NCI-H748 (cell line): ENCODE measurements at regions not wholly inside any gene's neighbourhood (a gene's known extent, or its start where the extent isn't known, plus 50 kb on each side); places are given as distances from the start of the nearest gene placed in this dataset.

Experiments
- DNase-seq: peaks from one replicate; lab custom pipeline; 2025; ENCODE audit not compliant: unreplicated experiment; lab: John Stamatoyannopoulos, UW

DNA sequence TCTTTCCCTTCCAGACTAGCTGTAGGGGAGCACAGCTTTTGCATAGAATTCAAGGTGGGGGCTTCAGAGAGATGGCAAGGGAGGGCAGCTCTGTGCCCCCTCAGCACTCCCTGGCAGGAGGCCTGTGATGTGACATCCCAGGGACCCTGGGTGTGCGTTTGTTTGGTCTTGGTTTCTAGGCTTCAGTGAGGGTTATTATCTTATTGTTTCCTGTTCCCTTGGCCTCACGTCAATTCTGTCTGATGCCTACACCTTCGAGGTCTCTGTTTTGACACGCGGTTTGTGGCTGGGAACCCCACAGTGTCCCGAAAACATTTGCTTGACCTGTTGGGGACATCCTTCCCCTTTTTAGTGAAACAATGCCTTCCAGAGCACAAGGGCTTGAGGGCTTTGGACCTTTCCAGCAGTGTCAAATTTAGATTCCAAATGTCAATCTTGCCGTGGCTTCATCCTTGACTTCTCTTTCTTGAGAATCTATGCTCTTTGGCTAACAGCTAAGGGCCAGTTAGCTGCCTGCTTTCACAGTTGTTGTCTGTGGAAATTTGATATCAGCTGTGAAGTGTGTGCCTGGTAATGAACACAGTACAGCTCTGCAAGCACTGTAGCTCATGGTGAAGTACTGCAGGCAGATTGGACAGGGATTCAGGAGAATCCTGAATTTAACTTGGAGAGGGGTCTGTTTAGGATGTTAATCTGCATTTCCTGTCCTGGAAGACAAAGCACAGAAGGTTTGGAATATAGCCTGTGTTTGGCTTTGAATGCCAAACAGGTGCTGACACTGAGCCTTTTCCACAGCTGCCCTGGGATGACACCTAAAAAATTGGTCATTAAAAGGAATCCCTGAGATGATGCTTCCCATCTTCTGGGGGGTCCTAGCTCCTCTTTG lies 108.2 kb upstream of the CXCR4 start:
- DNase-seq: peak; percentile 12

DNA sequence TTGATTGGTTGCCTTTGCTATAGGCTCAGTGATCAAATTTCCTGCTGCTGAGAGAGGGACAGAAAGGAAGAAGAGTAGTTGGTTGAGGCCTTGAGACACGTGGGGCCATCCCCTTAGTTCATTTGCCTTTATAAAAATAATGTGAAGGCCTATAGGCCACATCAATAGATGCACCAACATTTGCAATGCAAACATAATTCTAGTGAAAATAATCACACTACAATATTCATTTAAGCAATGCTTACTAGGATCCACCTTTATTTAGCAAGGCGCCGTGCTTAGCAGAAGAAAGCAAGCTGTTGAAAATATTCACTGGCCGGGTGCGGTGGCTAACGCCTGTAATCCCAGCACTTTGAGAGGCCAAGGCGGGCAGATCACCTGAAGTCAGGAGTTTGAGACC lies 105.3 kb upstream of the CXCR4 start:
- no peak for DNase-seq

DNA sequence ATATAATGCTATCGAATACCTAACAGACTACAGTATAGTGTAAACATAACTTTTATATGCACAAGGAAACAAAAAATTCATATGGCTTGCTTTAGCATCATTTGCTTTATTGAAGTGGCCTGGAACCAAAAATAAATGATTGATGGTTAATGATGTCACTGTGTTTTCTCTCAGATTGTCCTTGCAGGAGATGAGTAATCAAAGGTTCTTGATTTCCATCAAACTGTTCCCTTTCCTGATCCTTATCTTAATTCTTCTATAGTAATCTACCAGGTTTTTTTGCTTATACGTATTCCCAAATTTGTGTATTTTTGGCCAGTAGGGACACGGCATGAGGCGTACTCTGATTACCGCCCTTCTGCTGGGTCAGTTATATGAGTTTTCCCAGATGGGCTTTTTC lies 104.9 kb upstream of the CXCR4 start:
- DNase-seq: no peak

DNA sequence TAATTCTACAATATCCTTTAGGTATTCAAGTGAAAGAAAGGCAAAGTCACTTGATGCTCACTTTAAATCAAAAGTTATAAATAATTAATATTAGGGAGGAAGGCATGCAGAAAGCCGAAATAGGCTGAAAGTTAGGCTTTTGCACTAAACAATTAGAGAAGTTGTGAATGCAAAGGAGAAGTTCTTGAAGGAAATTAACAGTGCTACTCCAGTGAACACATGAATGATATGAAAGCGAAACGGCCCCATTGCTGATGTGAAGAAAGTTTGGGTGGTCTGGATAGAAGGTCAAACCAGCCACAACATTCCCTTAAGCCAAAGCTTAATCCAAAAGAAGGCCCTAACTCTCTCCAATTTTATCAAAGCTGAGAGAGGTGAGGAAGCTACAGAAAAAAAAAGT lies 103.1 kb upstream of the CXCR4 start:
- no peak for DNase-seq

DNA sequence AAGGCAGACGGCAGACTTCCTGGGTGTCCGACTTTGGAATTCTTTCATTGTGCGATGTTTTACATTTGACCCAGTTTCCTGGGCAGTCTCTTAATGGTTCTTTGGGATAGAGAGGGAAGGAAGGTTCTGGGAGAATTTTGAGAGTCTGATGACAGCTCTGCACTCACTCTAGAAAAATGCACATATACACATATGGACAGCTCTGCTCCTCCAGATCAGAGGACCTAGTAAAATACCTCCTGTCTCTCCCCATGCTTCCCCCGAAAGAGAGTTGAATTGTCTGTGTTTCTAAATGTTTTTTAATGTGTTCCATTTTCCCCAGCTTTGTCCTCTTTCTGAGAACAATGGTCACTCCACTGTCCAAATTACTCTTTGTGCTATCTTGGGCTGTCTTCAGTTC lies 102.0 kb upstream of the CXCR4 start:
- no peak for DNase-seq

DNA sequence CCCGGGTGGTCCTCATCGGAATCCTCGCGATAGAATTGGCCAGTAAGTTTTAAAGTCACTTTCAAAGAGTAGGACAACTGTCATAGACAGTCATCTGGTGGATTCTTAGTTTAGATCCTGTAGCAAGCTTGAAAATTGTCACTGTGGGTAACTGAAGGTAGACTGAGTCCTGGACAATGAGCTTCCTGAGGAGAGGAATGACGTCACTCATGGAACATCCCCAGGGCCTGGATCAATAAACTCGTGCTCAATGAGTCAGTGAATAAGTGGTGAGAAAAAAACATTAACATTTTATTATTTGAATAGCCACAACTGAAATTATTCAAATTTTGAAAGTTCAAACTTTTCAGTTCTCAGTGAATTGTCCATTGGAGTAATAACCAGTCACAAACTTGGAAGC lies 101.4 kb upstream of the CXCR4 start:
- no peak for DNase-seq

DNA sequence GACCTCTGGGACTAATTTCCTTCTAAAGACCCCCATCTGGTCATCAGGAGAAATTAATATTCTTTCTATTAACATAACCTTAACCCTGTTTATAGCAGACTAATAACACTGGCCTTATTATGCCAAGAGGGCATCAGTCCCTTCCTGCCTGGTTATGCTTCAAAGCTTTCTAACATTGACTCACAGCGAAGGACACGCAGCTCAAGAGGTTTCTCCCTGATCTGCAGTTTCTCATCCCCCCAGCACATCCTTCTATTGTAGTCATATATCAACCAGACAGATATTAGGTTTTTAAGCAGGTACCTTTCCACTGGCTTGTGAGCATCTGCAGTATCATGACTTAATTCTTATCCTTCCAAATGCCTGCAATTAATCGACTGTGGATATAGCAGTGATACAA lies 100.0 kb upstream of the CXCR4 start:
- DNase-seq: no peak

DNA sequence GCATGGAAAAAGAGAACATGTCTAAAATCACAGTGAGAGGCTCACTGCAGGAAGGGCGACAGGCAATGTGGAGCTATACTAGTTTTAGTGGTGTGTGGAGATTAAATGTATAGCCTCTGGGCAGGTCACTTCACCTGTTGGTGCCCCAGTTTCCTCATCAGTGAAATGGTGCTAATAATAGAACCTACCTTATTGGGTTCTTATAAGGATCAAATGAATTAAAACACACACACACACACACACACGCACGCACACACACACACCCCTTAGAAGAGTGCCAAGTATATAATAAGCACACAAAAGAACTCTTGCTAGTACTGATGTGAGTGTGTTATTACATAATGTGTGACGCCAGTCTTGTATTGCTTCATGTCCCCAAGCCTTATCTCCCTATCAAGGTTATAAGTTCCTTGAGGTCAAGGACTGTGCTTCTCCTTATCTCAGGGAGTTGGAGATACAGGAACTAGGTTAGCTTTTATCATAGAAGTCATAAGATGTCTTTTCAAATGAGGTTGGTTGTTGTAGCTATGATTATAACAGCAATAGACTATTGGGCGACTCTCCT lies 98.0 kb upstream of the CXCR4 start:
- no peak for DNase-seq

DNA sequence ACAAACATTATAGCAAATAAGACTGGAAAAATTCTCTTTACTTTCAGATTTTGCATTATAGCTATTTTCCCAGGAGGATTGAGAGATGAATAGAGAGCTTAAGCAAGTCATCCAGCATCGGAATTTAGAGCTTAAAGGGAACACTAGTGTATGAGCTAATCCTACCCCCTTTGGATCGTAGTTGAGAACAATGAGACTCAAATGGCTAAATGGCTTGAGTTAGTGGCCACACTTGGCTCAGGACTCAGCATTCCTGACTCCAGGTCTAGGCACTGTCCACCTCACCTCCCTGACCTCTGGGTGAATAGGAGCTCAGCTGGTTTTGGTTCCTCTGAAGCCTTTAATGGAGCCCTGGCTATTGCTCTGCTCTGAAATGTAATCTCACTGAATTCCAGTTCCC lies 97.5 kb upstream of the CXCR4 start:
- no peak for DNase-seq

DNA sequence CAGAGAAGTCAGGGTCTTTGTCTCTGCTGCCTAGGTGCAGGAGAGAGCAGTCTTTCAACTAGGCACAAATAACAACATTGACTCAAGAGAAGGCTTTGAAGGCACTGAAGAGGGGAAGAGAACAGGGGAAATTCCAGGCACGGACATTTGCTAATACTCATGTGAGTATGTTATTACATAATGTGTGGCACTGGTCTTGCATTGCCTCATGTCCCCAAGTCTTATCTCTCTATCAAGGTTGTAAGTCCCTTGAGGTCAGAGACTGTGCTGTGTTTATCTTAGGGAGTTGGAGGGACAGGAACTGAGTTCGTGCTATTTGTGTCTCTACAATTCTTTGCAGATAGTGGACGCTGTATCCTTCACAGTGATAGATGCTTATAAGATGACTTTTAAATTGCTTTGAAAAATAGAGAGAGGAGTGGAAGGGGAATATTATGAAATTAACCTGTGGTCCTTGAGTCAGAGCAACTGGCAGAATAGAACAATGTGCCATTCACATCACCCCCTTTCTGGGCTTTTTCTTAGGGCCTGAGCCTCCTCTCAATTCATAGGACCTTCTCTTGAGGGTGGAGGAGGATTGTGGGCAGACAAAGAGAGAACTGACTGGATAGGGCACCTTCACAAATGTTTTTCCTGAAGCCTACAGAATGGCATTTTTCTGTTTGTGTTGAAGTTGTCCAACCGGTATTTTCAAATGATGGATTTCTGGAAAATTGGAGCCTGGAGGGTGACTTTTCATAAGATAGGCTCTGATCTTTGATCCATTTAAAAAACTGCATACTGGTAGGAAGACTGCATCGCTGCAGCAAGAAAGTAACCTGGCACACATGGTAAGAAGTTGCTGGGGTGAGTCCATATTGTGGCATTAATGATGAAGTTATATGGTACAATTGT lies 96.6 kb upstream of the CXCR4 start:
- DNase-seq: no peak

DNA sequence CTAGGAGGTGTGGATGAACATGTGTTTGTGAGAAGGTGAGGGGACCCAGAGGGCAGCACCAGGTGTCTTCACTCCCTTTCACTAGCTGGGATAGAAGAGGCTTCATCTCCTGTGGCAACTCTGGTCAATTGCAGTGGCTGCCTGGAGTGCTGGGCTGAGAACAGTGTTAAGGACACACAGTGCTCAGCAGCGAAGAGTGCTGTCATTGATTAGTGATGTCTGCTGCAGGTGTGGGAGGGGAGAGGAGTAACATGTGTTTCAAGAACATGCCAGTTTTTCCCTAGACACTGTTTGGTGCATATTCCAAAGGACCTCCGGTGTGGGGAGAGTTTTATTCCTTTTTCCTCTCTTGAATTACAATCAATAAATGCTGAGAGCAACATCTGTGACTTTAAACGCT lies 95.9 kb upstream of the CXCR4 start:
- no peak for DNase-seq

DNA sequence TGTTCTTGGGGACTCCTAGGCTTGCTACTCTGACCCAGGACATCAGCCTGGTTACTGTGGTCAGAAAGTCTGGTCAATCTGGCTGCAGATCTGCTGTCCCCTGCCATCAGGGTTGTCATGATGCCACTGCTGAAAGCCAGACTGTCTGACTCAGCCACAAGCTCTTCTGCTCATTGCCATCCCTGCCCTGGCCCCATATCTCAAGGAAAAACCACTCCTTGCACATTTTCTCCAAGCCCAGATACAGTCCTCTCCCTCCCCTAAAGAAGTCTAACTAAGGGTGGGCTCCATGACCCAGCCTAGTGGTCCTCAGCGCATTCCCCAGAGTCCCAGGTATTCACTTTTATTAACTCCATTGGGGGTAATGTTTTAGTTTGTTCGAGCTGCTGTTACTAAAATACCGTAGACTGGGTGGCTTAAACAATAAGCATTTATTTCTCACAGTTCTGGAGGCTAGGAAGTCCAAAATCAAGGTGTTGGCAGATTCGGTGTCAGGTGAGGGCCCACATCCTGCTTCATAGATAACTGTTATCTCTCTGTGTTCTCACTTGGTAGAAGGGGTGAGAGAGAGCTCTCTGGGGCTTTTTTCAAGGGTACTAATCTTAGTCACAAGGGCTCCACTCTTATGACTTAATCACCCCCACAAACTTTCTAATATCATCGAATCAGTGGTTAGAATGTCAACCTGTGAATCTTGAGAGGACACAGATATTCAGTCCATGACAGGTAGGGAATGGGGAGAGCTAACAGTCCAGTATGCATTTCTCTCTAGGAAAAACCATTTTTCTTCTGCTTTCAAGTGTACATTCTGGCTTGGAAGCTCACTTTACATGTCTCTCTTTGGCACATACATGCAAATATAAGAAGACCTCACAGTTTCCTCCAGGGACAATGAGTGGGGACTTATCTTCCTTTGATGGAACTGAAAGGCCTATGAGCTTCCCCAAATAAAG lies 94.8 kb upstream of the CXCR4 start:
- DNase-seq: no peak

DNA sequence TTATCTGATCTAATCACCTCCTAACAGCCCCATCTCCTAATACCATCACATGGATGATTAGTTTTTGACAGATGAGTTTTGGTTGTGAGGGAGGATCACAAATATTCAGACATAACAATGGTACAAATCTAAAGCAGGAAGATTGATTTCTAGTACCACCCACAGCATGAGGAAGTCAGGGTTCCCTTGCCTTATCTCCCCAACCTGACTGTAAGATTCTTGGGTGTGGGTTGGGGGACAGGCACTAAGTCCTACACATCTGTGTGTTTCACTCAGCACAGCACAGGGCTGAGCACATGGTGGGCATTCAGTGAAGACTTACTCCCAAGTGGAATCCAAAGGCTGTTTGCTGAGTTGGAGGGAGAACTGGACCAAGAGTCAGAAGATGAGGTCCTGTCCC lies 93.8 kb upstream of the CXCR4 start:
- DNase-seq: no peak

DNA sequence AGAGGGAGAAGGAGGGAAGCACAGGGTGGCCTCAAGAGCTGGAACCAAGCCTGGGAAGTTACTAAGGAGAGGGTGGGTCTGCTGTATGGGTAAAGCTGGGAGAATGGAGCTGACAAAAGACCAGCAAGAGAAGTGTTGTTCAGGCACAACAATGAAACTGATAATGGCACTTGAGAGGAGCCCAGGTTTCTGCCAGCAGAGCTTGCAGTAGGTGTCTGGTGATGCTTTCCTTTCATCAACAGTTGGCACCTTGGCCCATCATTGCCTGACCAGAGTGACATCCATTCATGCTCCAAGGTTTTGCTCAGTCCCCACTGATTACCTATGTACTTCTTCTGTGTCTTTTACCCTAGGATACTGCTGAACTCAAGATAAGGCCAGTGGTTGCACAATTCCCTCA lies 92.9 kb upstream of the CXCR4 start:
- DNase-seq: no peak

DNA sequence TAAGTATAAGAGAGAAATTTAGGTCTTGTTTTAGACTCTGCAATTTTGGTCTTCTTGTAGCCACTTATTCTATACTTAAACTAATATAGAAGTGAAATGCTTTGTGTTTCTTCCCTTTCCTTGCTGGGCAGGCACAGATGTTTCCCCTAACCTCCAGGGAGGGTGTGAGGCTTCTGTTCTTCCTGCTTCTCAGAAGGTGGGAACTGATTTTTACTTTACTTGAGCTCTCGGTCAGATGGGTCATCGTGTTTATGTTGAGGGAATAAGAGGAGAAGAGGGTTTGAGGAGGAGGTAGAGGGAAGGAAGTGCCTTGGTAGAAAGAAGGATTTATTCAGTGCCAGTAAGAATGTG lies 92.5 kb upstream of the CXCR4 start:
- no peak for DNase-seq

DNA sequence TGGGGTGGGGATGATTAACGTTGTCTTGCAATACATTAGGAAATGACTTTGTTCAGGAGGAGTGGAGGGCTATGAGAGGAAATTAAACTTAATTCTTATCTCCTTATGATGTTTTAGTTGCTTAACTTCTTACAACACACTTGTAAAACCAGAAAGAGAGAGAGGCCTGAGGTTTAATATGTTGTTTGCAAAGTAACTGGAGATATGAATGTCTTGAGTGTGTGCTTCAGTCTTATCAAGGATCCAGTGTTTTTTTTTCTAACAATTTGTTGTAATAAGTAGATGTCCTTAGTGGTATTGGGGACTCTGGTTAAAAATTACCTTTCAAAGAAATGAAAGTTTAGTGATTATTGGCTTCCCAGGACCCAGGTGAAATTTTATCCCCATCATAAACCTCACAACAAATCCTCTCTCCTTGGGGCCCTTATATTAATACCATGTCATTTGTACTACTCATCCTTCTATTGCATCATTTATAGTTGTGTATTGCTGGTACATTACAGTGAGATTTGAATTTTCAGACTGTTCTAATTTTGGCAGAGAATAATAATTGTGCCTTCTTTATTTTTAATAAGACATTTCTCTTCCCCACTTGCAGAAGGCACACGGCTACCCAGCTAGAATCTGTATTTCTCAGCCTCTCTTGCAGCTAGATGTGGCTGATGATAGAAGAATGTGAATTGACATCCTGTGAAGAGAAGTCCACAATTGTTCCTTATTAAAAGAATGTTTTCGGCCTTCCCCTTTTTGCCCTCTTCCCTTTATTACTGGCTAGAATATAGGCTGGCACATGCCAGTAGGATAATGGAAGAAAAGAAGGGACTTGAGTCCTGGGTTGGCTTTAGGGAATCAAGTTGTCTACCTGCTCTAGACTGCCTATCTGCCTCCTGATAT lies 91.9 kb upstream of the CXCR4 start:
- no peak for DNase-seq

DNA sequence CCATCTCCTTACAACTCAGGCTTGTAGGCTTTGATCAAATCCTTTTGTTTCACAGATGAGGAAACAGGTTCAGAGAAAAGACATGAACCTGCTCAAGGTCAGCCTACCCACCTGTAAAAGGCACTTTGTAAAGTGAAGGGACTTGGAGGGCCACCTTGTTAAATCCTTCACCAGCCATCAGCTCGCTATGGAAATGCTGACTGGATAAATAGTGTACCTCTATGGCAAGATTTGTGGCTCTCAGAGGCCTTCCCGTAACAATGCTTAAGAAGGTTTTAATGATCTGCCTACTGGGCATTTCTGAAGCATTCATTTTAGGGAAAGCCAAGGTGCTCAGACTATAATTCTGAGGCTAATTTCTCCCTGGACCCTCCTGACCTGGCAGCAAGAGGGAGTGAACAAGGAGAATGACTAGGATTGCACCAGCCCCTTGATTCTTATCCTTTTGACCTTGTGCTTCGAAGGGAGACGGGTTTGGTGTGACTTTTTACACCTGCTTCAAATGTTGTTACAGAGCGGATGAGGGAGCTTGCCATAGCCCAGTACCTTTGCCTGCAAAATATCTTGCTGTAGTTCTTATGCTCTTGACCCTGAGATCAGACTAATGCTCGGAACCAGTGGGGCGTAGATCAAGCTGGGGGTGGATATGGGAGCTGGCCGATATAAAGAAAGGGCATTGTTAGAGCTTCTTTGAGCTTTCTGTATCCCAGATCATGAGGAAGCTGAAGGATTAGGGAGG lies 90.9 kb upstream of the CXCR4 start:
- DNase-seq: no peak

DNA sequence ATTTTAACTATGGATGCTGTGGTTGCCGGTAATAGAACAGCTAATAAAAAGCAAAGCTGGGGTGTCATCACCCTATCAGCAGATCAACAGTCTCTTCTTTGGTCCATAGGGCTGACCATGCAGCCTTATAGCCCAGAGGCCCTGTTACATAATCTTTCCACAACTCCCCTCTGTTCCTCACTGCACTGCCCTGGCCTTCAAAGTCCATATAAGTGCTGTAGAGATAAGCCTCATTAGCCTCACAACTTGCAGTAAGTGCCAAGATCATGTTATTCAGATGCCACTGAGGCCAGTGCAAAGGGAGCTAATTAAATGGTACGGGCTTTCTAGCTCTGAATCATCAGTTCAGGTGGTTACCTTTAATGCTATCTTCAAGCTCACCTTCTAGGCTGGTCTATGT lies 89.7 kb upstream of the CXCR4 start:
- DNase-seq: no peak

DNA sequence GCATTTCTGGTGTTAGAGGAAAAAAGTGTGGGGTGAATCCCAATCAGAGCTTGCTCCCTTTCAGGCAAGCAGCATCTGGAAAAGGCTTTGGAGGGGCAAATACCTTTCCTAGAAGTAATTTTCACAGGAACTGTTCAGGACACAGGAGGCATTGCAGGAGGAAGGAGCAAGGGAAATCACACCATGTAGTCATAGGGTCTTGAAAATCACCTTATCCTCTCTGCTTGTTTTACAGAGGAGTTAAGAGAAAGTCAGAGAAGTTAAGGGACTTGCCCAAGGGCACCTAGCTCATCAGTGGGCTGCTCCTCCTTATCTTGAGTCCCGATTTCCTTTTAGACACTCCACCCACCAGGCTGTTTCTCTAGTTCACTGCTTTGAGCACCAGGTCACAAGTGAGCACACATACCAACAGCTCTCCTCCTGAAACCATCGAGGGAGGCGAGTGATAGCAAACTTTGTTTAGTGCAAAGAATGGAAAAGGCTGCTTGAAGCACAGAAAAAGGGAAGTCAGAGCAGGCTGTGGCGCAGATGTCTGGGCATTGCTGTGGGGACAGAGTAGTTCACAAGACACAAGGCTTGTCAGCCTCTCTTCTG lies 89.2 kb upstream of the CXCR4 start:
- DNase-seq: no peak
